ENCODE measurements at regions not wholly inside any gene's neighbourhood (a gene's known extent, or its start where the extent isn't known, plus 50 kb on each side); places are given as distances from the start of the nearest gene placed in this dataset.

- Histone ChIP-seq H3K9me2 (ENCODE audit: insufficient read depth) (no peaks in the 10 kb centered on the region), H2AFZ (no peak overlapping the region), H3K27ac (ENCODE audit: low read depth) (no peak overlapping the region), H3K27me3 (ENCODE audit: insufficient read depth) (peaks cover 40% of the 10 kb centered on the region), H3K4me1 (ENCODE audit: insufficient read depth) (peaks cover 31% of the 10 kb centered on the region), H3F3A (replicated peaks; ENCODE audit: low read depth) (no peaks in the 10 kb centered on the region), H3K4me2 (peak overlapping the region; percentile 87; the same call in 1 of the 2 replicates), H4K20me1 (replicated peaks; ENCODE audit: insufficient read depth) (no peaks in the 10 kb centered on the region), H3K4me3 (no peak overlapping the region), H3K79me2 (replicated peaks; ENCODE audit: insufficient read depth) (no peaks in the 10 kb centered on the region), H3K36me3 (ENCODE audit: insufficient read depth) (no peaks in the 10 kb centered on the region)
- no peak overlapping the region for H3K4me3 Mint-ChIP-seq
- peaks cover 3% of the 10 kb centered on the region for H3K27me3 Mint-ChIP-seq (ENCODE audit: insufficient read depth, low read depth, poor library complexity)
- DNase-seq (ENCODE audit: low spot score) (no peak), ATAC-seq (no peak)
- H3K27ac Mint-ChIP-seq: no peak overlapping the region
- no peaks in the 10 kb centered on the region for H3K9me3 Mint-ChIP-seq
- no peaks in the 10 kb centered on the region for H3K36me3 Mint-ChIP-seq (ENCODE audit: low read depth)
- H3K4me1 Mint-ChIP-seq: peaks cover 17% of the 10 kb centered on the region
- no peak for TF ChIP-seq ZNF114 (CRISPR knock-in tag; IDR thresholded peaks at IDR 0.05)
- no peak for TF ChIP-seq POLR2AphosphoS5 (IDR thresholded peaks at IDR 0.05; ENCODE audit: low read depth)
- no peak for TF ChIP-seq NANOG (IDR thresholded peaks at IDR 0.05; ENCODE audit: borderline replicate concordance)
- TF ChIP-seq STAT1 (IDR thresholded peaks at IDR 0.05; ENCODE audit: unreplicated experiment): no peak
- no peak for TF ChIP-seq REST (IDR thresholded peaks at IDR 0.05; ENCODE audit: unreplicated experiment)
- TF ChIP-seq ZNF331 (CRISPR knock-in tag; IDR thresholded peaks at IDR 0.05; ENCODE audit: low read depth): no peak
- TF ChIP-seq EZH2phosphoT487 (IDR thresholded peaks at IDR 0.05; ENCODE audit: unreplicated experiment): no peak
- no peak for TF ChIP-seq EZH2 (IDR thresholded peaks at IDR 0.05; ENCODE audit: low read depth, unreplicated experiment)
- no peak for TF ChIP-seq JUNB (IDR thresholded peaks at IDR 0.05; ENCODE audit: unreplicated experiment)
- TF ChIP-seq CTCF (conservative IDR thresholded peaks at IDR 0.05; ENCODE audit: low read depth in 2 of 2): no peak
- TF ChIP-seq CREB1 (CRISPR knock-in tag; IDR thresholded peaks at IDR 0.05; ENCODE audit: low read depth): no peak
- TF ChIP-seq, protein P1, sequence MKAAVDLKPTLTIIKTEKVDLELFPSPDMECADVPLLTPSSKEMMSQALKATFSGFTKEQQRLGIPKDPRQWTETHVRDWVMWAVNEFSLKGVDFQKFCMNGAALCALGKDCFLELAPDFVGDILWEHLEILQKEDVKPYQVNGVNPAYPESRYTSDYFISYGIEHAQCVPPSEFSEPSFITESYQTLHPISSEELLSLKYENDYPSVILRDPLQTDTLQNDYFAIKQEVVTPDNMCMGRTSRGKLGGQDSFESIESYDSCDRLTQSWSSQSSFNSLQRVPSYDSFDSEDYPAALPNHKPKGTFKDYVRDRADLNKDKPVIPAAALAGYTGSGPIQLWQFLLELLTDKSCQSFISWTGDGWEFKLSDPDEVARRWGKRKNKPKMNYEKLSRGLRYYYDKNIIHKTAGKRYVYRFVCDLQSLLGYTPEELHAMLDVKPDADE (IDR thresholded peaks at IDR 0.05): no peak
- TF ChIP-seq, protein P2, sequence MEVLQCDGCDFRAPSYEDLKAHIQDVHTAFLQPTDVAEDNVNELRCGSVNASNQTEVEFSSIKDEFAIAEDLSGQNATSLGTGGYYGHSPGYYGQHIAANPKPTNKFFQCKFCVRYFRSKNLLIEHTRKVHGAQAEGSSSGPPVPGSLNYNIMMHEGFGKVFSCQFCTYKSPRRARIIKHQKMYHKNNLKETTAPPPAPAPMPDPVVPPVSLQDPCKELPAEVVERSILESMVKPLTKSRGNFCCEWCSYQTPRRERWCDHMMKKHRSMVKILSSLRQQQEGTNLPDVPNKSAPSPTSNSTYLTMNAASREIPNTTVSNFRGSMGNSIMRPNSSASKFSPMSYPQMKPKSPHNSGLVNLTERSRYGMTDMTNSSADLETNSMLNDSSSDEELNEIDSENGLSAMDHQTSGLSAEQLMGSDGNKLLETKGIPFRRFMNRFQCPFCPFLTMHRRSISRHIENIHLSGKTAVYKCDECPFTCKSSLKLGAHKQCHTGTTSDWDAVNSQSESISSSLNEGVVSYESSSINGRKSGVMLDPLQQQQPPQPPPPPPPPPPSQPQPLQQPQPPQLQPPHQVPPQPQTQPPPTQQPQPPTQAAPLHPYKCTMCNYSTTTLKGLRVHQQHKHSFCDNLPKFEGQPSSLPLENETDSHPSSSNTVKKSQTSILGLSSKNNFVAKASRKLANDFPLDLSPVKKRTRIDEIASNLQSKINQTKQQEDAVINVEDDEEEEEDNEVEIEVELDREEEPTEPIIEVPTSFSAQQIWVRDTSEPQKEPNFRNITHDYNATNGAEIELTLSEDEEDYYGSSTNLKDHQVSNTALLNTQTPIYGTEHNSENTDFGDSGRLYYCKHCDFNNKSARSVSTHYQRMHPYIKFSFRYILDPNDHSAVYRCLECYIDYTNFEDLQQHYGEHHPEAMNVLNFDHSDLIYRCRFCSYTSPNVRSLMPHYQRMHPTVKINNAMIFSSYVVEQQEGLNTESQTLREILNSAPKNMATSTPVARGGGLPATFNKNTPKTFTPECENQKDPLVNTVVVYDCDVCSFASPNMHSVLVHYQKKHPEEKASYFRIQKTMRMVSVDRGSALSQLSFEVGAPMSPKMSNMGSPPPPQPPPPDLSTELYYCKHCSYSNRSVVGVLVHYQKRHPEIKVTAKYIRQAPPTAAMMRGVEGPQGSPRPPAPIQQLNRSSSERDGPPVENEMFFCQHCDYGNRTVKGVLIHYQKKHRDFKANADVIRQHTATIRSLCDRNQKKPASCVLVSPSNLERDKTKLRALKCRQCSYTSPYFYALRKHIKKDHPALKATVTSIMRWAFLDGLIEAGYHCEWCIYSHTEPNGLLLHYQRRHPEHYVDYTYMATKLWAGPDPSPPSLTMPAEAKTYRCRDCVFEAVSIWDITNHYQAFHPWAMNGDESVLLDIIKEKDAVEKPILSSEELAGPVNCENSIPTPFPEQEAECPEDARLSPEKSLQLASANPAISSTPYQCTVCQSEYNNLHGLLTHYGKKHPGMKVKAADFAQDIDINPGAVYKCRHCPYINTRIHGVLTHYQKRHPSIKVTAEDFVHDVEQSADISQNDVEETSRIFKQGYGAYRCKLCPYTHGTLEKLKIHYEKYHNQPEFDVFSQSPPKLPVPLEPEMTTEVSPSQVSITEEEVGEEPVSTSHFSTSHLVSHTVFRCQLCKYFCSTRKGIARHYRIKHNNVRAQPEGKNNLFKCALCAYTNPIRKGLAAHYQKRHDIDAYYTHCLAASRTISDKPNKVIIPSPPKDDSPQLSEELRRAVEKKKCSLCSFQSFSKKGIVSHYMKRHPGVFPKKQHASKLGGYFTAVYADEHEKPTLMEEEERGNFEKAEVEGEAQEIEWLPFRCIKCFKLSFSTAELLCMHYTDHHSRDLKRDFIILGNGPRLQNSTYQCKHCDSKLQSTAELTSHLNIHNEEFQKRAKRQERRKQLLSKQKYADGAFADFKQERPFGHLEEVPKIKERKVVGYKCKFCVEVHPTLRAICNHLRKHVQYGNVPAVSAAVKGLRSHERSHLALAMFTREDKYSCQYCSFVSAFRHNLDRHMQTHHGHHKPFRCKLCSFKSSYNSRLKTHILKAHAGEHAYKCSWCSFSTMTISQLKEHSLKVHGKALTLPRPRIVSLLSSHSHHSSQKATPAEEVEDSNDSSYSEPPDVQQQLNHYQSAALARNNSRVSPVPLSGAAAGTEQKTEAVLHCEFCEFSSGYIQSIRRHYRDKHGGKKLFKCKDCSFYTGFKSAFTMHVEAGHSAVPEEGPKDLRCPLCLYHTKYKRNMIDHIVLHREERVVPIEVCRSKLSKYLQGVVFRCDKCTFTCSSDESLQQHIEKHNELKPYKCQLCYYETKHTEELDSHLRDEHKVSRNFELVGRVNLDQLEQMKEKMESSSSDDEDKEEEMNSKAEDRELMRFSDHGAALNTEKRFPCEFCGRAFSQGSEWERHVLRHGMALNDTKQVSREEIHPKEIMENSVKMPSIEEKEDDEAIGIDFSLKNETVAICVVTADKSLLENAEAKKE (CRISPR knock-in tag; IDR thresholded peaks at IDR 0.05): no peak
Observed at GRCh38 chr7:115478426-115478825, 552.1 kb downstream of the TFEC start.
